IPS DF 4.7 (cell line): ENCODE measurements at regions not wholly inside any gene's neighbourhood (a gene's known extent, or its start where the extent isn't known, plus 50 kb on each side); places are given as distances from the start of the nearest gene placed in this dataset.

Experiments
- DNase-seq: peaks from one replicate; pipeline ENCODE4 v3.0.0-alpha.2; 2013; ENCODE audit warnings: low spot score; ENCODE audit errors: extremely low read depth

- DNase-seq = no peak
Observed at GRCh38 chr3:182058488-182058887, 346.8 kb downstream of the SOX2 start.

DNA sequence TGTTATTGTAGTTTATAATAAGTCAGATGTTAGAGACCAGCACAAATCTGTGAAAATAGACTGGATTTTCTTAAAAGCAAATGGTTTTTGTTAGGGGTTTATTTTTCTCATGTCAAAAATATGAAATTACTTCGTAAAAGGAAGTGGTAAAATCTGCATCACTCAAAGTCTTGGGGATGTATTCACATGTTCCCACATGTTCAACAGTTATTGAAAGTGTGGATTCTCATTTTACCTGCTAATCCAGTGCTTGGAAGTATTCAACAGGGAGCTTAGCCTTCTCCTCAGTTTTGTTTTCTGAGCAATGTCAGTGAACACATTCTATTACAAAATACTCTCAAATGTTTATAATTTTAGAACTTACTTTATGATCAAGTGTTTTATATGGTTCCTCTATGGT is 352.0 kb downstream of the SOX2 start:
- DNase-seq = no peak

DNA sequence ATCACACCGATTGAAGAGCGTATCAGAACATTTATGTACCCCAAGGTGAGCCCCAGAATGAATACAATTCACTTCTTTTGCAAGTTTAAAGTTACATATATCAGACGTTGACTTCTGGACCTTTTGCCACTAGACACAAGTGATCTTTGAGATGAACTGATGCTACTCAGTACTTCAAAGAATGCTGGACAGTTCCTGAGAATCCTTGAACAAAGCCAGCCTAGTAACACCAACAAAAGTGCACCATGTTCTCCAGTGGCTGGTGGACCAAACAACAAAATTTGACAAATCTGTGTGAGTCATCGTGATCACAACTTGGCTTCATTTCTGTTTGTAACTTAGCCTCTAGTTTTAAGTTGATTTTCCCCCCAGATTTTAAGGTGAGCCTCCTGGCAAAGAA is 355.7 kb downstream of the SOX2 start:
- no peak for DNase-seq

DNA sequence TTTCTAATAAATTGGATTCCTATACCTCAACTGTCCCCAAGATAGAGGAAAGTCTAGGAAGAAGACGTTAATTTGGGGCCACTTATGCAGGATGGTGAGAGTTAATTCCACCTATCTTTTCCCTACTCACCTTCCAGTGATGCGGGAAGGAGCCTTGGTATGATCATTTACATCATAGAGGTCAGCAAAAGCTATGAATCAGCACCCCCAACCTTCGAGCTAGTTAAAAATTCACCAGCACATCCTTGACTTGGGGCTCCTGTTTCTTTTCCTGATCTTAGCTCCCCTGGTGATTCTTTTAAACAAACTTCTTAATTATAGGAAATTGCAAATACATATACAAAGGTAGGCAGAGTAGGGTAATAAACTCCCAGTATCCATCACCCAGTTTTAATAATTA is 366.6 kb downstream of the SOX2 start:
- DNase-seq = no peak

- DNase-seq = no peak
Observed at GRCh38 chr3:182078929-182079328, 367.2 kb downstream of the SOX2 start.

GRCh38 chr3:182081096-182081495 is 369.4 kb downstream of the SOX2 start:
- no peak for DNase-seq

DNA sequence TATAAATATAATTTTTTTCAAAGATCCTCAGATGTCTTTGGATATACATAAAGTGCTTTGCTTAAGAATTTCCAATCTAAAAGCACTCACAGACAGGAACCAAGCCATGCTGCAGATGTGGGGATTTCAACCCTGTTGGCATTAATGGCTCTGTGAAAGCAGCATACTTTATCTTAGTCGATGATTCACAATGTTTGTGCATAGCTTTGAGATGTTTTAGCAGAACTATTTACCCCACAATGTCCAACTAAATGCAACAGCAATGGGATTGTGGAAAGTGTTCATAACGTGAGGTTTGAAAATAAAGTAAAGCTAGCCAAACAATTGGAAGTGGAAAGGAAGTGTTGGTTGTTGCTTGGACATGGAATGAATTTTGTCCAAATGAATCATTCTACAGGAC is 371.4 kb downstream of the SOX2 start:
- no peak for DNase-seq

GRCh38 chr3:182092662-182093262 is 381.0 kb downstream of the SOX2 start:
- DNase-seq = no peak

DNA sequence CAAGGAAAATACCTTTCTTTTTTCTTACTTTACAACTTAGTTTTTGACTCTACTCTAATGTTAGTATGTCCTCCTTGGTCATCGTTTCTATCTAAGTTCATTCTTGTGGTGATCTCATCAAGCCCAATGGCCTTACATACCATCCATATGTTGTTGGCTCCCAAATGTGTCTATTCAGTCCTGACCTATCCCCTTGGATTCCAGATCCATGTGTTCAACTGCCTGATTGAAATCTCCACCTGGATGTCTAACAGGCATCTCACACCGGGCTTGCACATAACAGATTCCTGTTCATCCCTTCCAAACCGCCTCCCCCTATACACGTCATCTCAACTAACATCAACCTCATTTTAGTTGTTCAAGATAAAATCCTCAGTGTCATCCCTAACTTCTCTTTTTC is 382.6 kb downstream of the SOX2 start:
- no peak for DNase-seq

- no peak for DNase-seq
Observed at GRCh38 chr3:182104881-182105280, 393.2 kb downstream of the SOX2 start.

DNA sequence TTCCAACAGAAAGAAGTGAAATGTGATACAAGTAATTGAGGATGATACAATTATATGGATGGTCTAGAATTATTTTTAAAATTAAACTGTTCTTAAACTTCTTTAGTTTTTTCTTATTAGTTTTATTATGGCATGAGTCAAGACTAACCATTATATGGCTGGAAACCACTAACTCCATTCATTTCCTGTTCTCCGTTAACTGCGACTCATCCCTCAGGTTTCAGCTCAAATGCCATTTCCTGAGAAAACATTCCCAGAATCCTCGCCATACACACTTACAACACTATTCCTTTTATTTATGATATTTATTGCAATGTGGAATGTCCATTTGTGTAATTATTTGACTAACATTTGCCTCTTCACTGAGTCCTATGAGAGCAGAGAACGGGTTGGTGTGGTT is 394.1 kb downstream of the SOX2 start:
- no peak for DNase-seq

GRCh38 chr3:182108371-182108770 is 396.6 kb downstream of the SOX2 start:
- no peak for DNase-seq

DNA sequence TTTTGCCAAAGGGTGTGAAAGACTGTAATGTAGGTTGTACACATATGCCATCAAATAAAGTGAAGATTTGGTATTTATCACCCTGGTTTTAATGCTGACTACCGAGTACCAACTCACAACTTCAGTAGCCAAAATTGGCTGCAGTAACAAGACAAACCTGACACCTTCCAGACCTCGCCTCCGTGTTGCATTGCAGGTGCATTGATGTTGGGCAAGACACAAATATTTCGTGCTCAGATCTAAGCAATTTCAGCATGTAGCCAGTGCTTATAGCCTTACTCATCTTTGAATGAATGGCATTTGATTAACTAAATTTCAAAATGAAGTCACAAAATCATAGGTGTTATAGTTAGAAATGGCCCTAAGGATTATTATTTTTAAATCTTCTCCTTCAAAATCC is 400.2 kb downstream of the SOX2 start:
- no peak for DNase-seq

DNA sequence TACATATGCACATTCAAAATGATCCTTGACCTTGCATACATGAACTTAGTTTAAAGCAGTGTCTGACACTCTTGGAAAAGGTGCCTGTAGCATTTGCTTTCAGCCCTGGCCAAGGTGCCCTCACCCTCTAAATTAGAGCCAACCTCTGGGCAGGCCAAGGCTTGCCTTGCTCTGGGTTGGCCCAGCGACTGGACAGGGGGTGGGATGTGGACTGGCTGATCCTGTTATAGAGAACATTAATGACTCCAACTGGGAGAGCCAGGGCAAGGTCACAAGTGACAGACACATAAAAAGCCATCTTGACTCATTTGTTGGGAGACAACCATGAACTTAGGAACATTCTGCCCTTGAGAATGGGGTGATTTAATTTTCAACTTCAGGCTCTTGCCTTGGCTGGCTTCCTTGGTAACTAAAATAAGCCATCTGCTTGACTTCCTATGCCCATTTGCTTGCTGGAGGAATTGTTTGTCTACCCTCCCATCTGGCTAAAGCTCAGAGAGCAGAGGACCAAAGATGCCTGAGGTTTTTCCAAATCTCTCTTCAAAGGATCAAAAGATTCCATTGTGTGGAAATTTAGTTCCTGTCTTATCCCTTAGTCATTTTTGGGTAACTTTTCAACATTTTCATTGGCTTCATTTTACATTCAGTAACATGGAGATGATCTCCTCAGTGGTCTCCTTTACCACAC is 403.7 kb downstream of the SOX2 start:
- no peak for DNase-seq

GRCh38 chr3:182116386-182116785 is 404.7 kb downstream of the SOX2 start:
- DNase-seq = no peak

DNA sequence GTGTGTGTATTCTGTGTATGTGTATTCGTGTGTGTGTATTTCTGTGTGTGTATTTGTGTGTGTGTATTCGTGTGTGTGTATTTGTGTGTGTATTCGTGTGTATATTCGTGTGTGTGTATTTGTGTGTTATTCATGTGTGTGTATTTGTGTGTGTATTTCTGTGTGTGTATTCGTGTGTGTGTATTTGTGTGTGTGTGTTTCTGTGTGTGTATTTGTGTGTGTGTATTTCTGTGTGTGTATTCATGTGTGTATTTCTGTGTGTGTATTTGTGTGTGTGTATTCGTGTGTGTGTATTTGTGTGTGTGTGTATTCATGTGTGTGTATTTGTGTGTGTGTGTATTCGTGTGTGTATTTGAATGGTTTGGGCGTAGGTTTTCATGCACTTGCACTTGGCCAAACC is 405.4 kb downstream of the SOX2 start:
- DNase-seq = no peak

- no peak for DNase-seq
Observed at GRCh38 chr3:182117583-182117982, 405.9 kb downstream of the SOX2 start.

DNA sequence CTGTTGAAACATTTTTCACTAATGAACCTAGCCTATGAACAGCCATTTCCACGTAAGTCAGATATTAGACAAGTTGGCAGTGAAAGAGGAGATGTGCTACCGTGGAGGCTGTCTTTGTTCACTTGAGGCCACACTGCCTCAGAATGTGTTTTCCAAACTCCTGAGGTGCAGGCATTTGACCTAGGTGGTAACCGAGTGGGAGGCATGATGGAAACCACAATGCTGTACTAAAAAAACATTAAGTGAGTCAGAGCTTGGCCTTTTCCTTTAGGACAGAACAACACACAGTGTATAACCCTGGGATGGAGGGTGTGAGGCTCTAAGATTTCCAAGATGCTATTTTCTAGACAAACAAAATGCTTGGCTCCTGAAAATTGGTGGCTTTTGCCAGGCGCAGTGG is 406.3 kb downstream of the SOX2 start:
- no peak for DNase-seq

DNA sequence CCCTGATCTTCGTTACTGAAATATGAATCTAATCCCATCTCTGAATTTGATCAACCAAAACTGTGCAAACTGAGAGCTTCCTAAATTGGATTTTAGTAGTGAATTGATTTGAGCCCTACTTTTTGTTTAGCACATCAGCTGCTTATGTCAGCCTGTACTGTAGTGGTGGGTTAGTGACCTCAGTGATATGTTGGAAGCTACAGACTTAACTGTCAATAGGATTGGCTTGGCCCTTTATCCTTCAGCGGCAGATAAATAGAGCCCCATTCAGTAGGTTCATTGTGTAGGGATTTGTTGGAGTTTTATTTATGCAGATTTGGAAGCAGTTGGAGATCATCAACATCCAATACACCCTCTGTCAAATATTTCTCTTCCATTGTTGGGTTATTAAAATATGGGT is 409.7 kb downstream of the SOX2 start:
- no peak for DNase-seq

- no peak for DNase-seq
Observed at GRCh38 chr3:182122779-182123178, 411.1 kb downstream of the SOX2 start.

DNA sequence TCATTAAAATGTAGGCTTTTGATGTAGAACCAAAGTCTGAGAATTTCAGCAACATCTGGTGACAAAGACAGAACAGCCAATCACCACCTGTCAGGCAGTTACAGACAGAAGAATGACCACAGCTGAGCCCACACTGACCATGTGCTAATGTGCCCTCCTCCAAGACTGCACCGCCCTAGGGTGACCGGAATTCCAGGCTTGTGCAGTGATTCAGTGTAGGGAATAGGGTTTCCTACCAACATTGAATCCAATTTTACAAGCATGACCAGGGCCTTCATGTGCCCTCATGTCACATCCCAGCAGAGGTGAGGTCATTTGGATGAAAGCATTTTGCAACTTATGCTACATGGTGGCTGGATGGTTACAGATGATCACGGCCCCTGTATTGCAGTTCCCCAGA is 412.5 kb downstream of the SOX2 start:
- DNase-seq = no peak

DNA sequence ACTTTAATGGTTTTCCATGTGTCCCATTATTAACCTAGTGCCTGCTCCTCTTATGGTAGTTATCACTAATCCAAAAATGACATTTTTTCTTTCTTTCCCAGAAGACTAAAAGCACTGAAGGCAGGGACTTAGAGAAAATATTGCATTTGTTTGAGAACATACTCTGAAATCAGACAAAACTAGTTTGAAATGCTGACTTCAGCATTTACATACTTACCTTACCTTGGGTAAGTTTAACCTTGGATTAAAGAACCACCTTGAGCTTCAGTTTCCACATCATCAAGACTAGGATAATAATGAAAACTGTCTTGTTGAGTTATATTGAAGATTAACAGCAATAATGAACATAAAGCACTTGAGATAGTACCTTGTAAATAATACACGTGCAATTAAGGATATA is 413.0 kb downstream of the SOX2 start:
- no peak for DNase-seq

- no peak for DNase-seq
Observed at GRCh38 chr3:182129740-182130139, 418.0 kb downstream of the SOX2 start.

- no peak for DNase-seq
Observed at GRCh38 chr3:182133752-182134151, 422.0 kb downstream of the SOX2 start.
